Ectodermal cell (in vitro differentiated cells): ENCODE measurements at regions not wholly inside any gene's neighbourhood (a gene's known extent, or its start where the extent isn't known, plus 50 kb on each side); places are given as distances from the start of the nearest gene placed in this dataset.

Source experiments
- H3K27ac ChIP-seq: 2 replicates; pipeline ENCODE4 v1.7.0; 2013; ENCODE audit warnings: mild to moderate bottlenecking, low read depth, low read length; ENCODE audit not compliant: insufficient read depth, poor library complexity, severe bottlenecking
- H3K27me3 ChIP-seq: 2 replicates; pipeline ENCODE4 v1.7.0; 2013; ENCODE audit warnings: mild to moderate bottlenecking, low read length; ENCODE audit not compliant: insufficient read depth, control insufficient read depth, poor library complexity, severe bottlenecking
- H3K36me3 ChIP-seq: one replicate; pipeline ENCODE4 v1.7.0; 2013; ENCODE audit warnings: low read length; ENCODE audit not compliant: control insufficient read depth, insufficient read depth
- H3K4me1 ChIP-seq: one replicate; pipeline ENCODE4 v1.7.0; 2013; ENCODE audit warnings: low read length; ENCODE audit not compliant: control insufficient read depth, insufficient read depth
- H3K4me3 ChIP-seq: 2 replicates; pipeline ENCODE4 v1.7.0; 2013; ENCODE audit warnings: low read depth, low read length, control low read depth; ENCODE audit not compliant: insufficient read depth
- H3K9me3 ChIP-seq: 2 replicates; pipeline ENCODE4 v1.7.0; 2013; ENCODE audit warnings: mild to moderate bottlenecking, low read length, moderate library complexity; ENCODE audit not compliant: control insufficient read depth
- WGBS, 2 experiments: methylation state at CpG; one replicate each; pipeline ENCODE4 v1.1.7; 2013; ENCODE audit warnings: missing lambda C conversion rate in 2 of 2; 5-methylcytosine and 5-hydroxymethylcytosine counted together

- Histone ChIP-seq H3K27ac (no peak overlapping the region), H3K4me3 (no peak overlapping the region), H3K9me3 (no peaks in the 10 kb centered on the region), H3K36me3 (no peaks in the 10 kb centered on the region), H3K27me3 (no peaks in the 10 kb centered on the region), H3K4me1 (no peaks in the 10 kb centered on the region)
- 92 to 97% methylated on average over 5 of the region's 5 CpGs for WGBS, 2 experiments
Observed at GRCh38 chr3:5437296-5437782, 249.8 kb downstream of the EDEM1 start.

DNA sequence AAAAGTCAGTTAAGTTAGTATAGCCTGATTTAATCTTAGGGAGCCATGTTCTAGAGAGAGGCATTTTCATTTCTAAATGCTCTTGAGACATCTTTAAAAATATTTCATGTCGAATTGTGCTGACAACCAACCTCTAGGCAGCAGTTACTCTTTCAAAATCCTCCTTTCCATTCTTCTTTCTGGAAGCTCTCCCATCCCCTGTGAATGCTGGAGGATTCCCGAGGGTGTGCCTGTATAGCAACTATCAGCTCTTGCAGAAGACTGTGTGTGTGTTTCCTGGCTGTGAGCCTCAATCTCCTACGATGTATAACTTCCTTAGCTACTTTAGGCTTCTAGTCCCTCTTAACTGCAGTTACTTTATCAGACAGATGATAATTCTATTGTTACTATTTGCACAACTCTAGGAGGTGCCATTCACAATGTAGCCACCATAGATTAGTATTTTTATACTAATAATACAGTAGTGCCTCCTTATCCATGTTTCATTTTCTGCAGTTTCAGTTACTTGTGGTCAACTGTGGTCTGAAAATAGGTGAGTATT lies 250.3 kb downstream of the EDEM1 start:
- H3K27me3 ChIP-seq, result no peaks in the 10 kb centered on the region
- no peaks in the 10 kb centered on the region for H3K9me3 ChIP-seq
- no peaks in the 10 kb centered on the region for H3K36me3 ChIP-seq
- no peak overlapping the region for H3K4me3 ChIP-seq
- H3K4me1 ChIP-seq, result no peaks in the 10 kb centered on the region
- WGBS, 2 experiments, result 84 to 90% methylated on average over 3 of the region's 3 CpGs
- no peak overlapping the region for H3K27ac ChIP-seq

GRCh38 chr3:5441401-5441800 lies 253.9 kb downstream of the EDEM1 start:
- no peaks in the 10 kb centered on the region for H3K27me3 ChIP-seq
- no peak overlapping the region for H3K4me3 ChIP-seq
- H3K9me3 ChIP-seq, result no peaks in the 10 kb centered on the region
- H3K4me1 ChIP-seq, result no peaks in the 10 kb centered on the region
- H3K27ac ChIP-seq, result no peak overlapping the region
- no peaks in the 10 kb centered on the region for H3K36me3 ChIP-seq
- 84 to 88% methylated on average over 1 of the region's 1 CpG for WGBS, 2 experiments

DNA sequence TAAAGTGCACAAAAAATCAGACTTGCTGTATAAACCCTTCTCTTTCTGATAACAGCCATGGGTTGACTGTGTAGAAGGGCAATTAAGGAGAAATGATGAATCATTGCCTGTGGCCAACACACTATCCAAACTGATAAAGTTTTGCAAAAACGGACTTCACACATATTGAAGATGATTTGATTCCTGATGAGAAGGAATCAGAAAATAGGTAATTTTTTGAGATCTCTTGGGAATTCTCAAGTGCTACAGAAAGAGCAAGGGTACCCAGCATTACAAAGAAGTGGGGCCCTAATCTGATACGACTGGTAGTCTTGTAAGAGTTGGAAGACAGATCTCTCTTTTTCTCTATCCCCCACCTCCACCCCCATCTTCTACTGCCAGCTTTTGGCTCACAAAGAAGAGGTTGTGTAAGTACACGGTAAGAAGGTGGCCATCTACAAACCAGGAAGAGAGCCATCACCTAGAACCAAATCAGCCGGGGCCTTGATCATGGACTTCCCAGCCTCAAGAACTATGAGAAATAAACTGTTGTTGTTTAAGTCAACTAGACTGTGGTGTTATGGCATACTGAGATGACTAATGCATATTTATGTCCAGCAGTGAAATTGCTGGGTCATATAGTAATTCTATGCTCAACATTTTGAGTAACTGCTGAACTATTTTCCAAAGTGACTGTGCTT lies 254.7 kb downstream of the EDEM1 start:
- no peaks in the 10 kb centered on the region for H3K27me3 ChIP-seq
- WGBS, 2 experiments, result 85 to 92% methylated on average over 3 to 4 of the region's 4 CpGs
- no peaks in the 10 kb centered on the region for H3K9me3 ChIP-seq

DNA sequence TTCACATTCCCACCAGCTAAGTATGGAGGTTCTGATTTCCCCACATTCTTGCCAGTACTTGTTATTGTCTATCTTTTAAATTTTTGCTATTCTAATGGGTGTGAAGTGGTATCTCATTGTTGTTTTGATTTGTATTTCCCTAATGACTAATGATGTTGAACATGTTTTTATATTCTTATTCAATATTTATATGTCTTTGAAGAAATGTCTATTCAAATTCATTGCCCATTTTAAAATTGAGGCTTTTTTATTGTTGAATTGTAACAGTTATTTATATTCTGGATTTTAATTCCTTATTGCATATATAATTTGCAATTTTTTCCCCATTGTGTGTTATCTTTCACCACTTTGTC lies 255.3 kb downstream of the EDEM1 start:
- Histone ChIP-seq H3K36me3 (no peaks in the 10 kb centered on the region), H3K27ac (no peak overlapping the region), H3K4me1 (no peaks in the 10 kb centered on the region), H3K4me3 (no peak overlapping the region), H3K27me3 (no peaks in the 10 kb centered on the region), H3K9me3 (no peaks in the 10 kb centered on the region)

More for the DNA sequence above, 254.7 kb downstream of the EDEM1 start:
- H3K27ac ChIP-seq, result no peak overlapping the region
- H3K4me3 ChIP-seq, result no peak overlapping the region
- no peaks in the 10 kb centered on the region for H3K4me1 ChIP-seq
- H3K36me3 ChIP-seq, result no peaks in the 10 kb centered on the region

DNA sequence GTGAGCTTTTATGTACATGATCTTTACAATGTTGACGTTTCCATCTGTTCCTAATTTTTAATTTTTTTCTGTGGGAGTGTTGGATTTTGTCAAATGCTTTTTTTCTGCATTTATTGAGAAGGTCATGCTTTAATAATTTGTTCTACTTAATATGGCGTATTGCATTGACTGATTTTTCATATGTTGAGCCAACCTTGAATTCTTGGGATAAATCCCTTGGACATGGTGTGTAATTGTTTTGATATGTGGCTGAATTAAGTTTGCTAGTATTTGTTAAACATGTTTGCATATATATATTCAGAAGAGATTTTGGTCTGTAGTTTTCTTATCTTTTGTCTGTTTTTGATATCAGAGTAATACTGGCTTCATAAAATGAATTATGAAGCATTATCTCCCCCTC lies 256.7 kb downstream of the EDEM1 start:
- Histone ChIP-seq H3K9me3 (no peaks in the 10 kb centered on the region), H3K4me3 (no peak overlapping the region), H3K36me3 (no peaks in the 10 kb centered on the region), H3K27me3 (no peaks in the 10 kb centered on the region), H3K27ac (no peak overlapping the region), H3K4me1 (no peaks in the 10 kb centered on the region)
- WGBS, 2 experiments, result 93 to 96% methylated on average over 2 of the region's 2 CpGs

- H3K27me3 ChIP-seq, result no peaks in the 10 kb centered on the region
- 81 to 92% methylated on average over 5 of the region's 5 CpGs for WGBS, 2 experiments
- no peak overlapping the region for H3K4me3 ChIP-seq
- H3K27ac ChIP-seq, result no peak overlapping the region
- no peaks in the 10 kb centered on the region for H3K4me1 ChIP-seq
- H3K36me3 ChIP-seq, result no peaks in the 10 kb centered on the region
- no peaks in the 10 kb centered on the region for H3K9me3 ChIP-seq
Observed at GRCh38 chr3:5445676-5446201, 258.2 kb downstream of the EDEM1 start.

DNA sequence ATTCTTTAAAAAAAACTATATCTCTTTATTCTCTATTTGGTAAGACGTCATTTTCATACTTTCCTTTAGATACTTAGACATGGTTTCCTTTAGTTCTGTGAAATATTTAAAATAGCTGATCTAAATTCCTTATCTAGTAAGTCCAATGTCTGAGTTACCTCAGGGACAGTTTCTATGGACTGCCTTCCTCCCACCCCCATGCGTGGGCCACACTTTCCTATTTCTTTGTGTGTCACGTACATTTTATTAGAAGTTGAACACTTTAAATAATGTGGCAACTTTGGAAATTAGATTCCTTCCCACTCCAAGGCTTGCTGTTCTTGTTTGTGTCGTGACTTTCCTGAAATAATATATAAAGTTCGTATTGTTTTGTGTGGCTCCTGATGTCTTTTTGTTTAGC lies 260.7 kb downstream of the EDEM1 start:
- H3K36me3 ChIP-seq, result no peaks in the 10 kb centered on the region
- no peaks in the 10 kb centered on the region for H3K27me3 ChIP-seq
- H3K9me3 ChIP-seq, result no peaks in the 10 kb centered on the region
- H3K4me1 ChIP-seq, result no peaks in the 10 kb centered on the region
- no peak overlapping the region for H3K4me3 ChIP-seq
- 86 to 95% methylated on average over 4 to 5 of the region's 5 CpGs for WGBS, 2 experiments
- H3K27ac ChIP-seq, result no peak overlapping the region

- WGBS, 2 experiments, result 85 to 95% methylated on average over 2 of the region's 2 CpGs
- no peaks in the 10 kb centered on the region for H3K36me3 ChIP-seq
Observed at GRCh38 chr3:5448816-5449215, 261.3 kb downstream of the EDEM1 start.

GRCh38 chr3:5456199-5456598 lies 268.7 kb downstream of the EDEM1 start:
- no peaks in the 10 kb centered on the region for H3K4me1 ChIP-seq
- no peaks in the 10 kb centered on the region for H3K36me3 ChIP-seq
- H3K9me3 ChIP-seq, result no peaks in the 10 kb centered on the region
- WGBS, 2 experiments, result 93 to 95% methylated on average over 1 of the region's 1 CpG
- H3K27me3 ChIP-seq, result no peaks in the 10 kb centered on the region
- no peak overlapping the region for H3K27ac ChIP-seq
- no peak overlapping the region for H3K4me3 ChIP-seq

More at GRCh38 chr3:5448816-5449215, 261.3 kb downstream of the EDEM1 start:
- Histone ChIP-seq H3K27ac (no peak overlapping the region), H3K27me3 (no peaks in the 10 kb centered on the region), H3K4me1 (no peaks in the 10 kb centered on the region), H3K4me3 (no peak overlapping the region), H3K9me3 (no peaks in the 10 kb centered on the region)
